Osteocyte (in vitro differentiated cells): ENCODE measurements at regions not wholly inside any gene's neighbourhood (a gene's known extent, or its start where the extent isn't known, plus 50 kb on each side); places are given as distances from the start of the nearest gene placed in this dataset.

ENCODE experiments used
- DNase-seq: peaks from one replicate; pipeline ENCODE4 v3.0.0; 2021; ENCODE audit warnings: mixed read lengths; ENCODE audit not compliant: unreplicated experiment; ENCODE audit errors: extremely low spot score
- H3K27ac Mint-ChIP-seq: one replicate; pipeline ENCODE4 v1.8.0; 2021; ENCODE audit warnings: mild to moderate bottlenecking, mixed read lengths; ENCODE audit not compliant: unreplicated experiment
- H3K27me3 Mint-ChIP-seq: one replicate; pipeline ENCODE4 v1.8.0; 2021; ENCODE audit warnings: mixed read lengths; ENCODE audit not compliant: unreplicated experiment
- H3K36me3 Mint-ChIP-seq: one replicate; pipeline ENCODE4 v1.8.0; 2021; ENCODE audit warnings: mixed read lengths; ENCODE audit not compliant: unreplicated experiment
- H3K4me1 Mint-ChIP-seq: one replicate; pipeline ENCODE4 v1.8.0; 2021; ENCODE audit warnings: mixed read lengths; ENCODE audit not compliant: unreplicated experiment
- H3K4me3 Mint-ChIP-seq: one replicate; pipeline ENCODE4 v1.8.0; 2021; ENCODE audit warnings: mild to moderate bottlenecking, moderate library complexity, mixed read lengths; ENCODE audit not compliant: unreplicated experiment
- H3K9me3 Mint-ChIP-seq: one replicate; pipeline ENCODE4 v1.8.0; 2021; ENCODE audit warnings: mixed read lengths; ENCODE audit not compliant: unreplicated experiment
- TF ChIP-seq, protein P1 (sequence below): fragments of 200-600 bp; sonication (generic); IDR thresholded peaks from 2 replicates; pipeline ENCODE4 v1.5.0; 2021; ENCODE audit warnings: antibody characterized with exemption, mild to moderate bottlenecking, moderate library complexity

DNA sequence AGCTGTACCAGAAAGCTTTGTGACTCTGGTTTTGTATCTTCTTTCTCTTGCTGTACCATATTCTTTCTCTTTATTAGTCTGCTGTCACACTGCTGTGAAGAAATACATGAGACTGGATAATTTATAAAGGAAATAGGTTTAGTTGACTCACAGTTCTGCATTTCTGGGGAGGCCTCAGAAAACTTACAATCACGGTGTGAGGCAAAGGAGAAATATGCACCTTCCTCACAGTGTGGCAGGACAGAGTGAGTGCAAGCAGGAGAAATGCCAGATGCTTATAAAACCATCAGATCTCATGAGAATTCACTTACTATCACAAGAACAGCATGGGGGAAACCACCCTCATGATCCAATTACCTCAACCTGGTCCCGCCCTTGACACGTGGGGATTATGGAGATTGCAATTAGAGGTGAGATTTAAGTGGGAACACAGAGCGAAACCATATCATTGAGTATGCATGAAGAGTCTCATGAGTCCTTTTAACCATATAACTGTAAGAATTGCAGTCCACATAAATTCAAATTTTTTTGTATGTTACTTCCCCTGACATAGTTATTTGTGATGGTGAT is 67.4 kb upstream of the INPP4B start:
- H3K36me3 Mint-ChIP-seq, result no peaks in the 10 kb centered on the region
- H3K4me1 Mint-ChIP-seq, result no peaks in the 10 kb centered on the region
- H3K27ac Mint-ChIP-seq, result no peak overlapping the region
- H3K4me3 Mint-ChIP-seq, result no peak overlapping the region
- no peak for DNase-seq
- H3K9me3 Mint-ChIP-seq, result no peaks in the 10 kb centered on the region
- TF ChIP-seq, protein P1, sequence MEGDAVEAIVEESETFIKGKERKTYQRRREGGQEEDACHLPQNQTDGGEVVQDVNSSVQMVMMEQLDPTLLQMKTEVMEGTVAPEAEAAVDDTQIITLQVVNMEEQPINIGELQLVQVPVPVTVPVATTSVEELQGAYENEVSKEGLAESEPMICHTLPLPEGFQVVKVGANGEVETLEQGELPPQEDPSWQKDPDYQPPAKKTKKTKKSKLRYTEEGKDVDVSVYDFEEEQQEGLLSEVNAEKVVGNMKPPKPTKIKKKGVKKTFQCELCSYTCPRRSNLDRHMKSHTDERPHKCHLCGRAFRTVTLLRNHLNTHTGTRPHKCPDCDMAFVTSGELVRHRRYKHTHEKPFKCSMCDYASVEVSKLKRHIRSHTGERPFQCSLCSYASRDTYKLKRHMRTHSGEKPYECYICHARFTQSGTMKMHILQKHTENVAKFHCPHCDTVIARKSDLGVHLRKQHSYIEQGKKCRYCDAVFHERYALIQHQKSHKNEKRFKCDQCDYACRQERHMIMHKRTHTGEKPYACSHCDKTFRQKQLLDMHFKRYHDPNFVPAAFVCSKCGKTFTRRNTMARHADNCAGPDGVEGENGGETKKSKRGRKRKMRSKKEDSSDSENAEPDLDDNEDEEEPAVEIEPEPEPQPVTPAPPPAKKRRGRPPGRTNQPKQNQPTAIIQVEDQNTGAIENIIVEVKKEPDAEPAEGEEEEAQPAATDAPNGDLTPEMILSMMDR, result no peak
- H3K27me3 Mint-ChIP-seq, result peaks cover 5% of the 10 kb centered on the region

GRCh38 chr4:142917678-142918077 is 71.6 kb upstream of the INPP4B start:
- no peaks in the 10 kb centered on the region for H3K27me3 Mint-ChIP-seq
- no peaks in the 10 kb centered on the region for H3K4me1 Mint-ChIP-seq
- no peaks in the 10 kb centered on the region for H3K36me3 Mint-ChIP-seq
- H3K9me3 Mint-ChIP-seq, result no peaks in the 10 kb centered on the region
- TF ChIP-seq, protein P1, result no peak
- no peak overlapping the region for H3K4me3 Mint-ChIP-seq
- no peak for DNase-seq
- H3K27ac Mint-ChIP-seq, result no peak overlapping the region

DNA sequence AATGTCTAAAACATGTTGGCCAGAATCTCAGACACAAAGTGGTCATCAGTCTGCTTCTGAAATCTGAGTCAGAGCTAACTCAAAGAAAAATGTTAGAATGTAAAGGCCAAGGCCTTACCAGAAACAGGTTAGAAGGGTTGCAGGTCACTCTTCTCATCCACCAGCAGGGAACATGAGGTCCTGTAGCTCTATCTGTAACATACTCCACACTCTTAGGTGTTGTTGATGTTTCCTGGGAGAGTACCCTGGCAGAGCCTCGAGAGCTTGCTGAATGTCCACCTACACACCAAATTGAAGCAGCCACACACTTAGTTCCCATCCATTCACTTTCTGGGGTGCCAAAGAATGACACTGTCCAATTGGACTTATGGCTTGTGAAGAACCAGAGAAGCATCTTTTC is 76.6 kb upstream of the INPP4B start:
- TF ChIP-seq, protein P1, result no peak
- no peaks in the 10 kb centered on the region for H3K9me3 Mint-ChIP-seq
- no peak overlapping the region for H3K4me3 Mint-ChIP-seq
- no peaks in the 10 kb centered on the region for H3K4me1 Mint-ChIP-seq
- H3K27ac Mint-ChIP-seq, result no peak overlapping the region
- H3K27me3 Mint-ChIP-seq, result no peaks in the 10 kb centered on the region
- no peak for DNase-seq
- H3K36me3 Mint-ChIP-seq, result no peaks in the 10 kb centered on the region

DNA sequence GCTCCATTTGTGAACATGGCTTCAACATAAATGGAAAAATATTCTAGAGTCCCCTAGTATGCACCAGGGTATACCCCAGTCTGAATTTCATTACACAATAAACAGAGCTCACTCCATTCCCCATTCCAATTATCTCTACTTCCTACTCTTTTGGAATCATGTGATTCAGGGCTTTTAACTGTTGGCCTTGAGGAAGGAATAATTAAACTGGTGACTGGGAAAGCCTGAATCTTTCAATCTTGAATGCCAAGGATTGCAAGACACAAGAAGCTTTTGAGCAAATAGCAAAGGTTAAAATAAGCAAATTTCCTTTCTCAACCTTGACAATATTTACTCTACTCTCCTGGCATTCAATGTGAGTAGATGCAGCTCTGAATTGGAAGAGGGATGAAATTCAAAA is 77.5 kb upstream of the INPP4B start:
- Mint-ChIP-seq H3K4me3 (no peak overlapping the region), H3K27me3 (no peaks in the 10 kb centered on the region), H3K36me3 (no peaks in the 10 kb centered on the region), H3K4me1 (no peaks in the 10 kb centered on the region), H3K9me3 (no peaks in the 10 kb centered on the region), H3K27ac (no peak overlapping the region)
- no peak for DNase-seq
- TF ChIP-seq, protein P1, result no peak

DNA sequence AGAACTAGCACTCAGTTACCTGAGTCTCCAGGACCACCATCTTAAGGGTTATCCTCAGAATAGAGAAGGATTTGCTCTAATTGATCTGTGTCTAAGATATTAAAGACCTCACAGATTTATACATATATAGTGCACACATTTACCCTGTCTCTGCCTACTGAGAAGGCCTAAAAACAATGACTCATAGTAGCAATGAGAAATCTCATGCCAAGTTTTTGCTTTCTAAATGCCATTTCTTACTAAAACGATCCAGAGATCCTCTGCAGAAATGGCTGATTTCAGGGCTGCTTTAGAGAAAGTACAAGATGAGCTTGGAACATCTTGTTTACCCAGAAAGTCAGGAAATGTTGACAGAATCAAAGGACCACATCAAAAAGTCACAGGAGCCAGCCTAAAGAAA is 79.1 kb upstream of the INPP4B start:
- no peak overlapping the region for H3K4me3 Mint-ChIP-seq

More for the DNA sequence above, 79.1 kb upstream of the INPP4B start:
- no peaks in the 10 kb centered on the region for H3K36me3 Mint-ChIP-seq
- H3K27me3 Mint-ChIP-seq, result no peaks in the 10 kb centered on the region
- DNase-seq, result no peak
- TF ChIP-seq, protein P1, result no peak
- H3K27ac Mint-ChIP-seq, result no peak overlapping the region
- no peaks in the 10 kb centered on the region for H3K4me1 Mint-ChIP-seq
- no peaks in the 10 kb centered on the region for H3K9me3 Mint-ChIP-seq
